GM04503 (cell line): ENCODE measurements at regions not wholly inside any gene's neighbourhood (a gene's known extent, or its start where the extent isn't known, plus 50 kb on each side); places are given as distances from the start of the nearest gene placed in this dataset.
A peak's percentile ranks its signal among the peaks of the same experiment; 100 is the strongest.

Source experiments
- DNase-seq: peaks from one replicate; pipeline ENCODE4 v3.0.0-alpha.2; 2012; ENCODE audit warnings: low read depth

DNA sequence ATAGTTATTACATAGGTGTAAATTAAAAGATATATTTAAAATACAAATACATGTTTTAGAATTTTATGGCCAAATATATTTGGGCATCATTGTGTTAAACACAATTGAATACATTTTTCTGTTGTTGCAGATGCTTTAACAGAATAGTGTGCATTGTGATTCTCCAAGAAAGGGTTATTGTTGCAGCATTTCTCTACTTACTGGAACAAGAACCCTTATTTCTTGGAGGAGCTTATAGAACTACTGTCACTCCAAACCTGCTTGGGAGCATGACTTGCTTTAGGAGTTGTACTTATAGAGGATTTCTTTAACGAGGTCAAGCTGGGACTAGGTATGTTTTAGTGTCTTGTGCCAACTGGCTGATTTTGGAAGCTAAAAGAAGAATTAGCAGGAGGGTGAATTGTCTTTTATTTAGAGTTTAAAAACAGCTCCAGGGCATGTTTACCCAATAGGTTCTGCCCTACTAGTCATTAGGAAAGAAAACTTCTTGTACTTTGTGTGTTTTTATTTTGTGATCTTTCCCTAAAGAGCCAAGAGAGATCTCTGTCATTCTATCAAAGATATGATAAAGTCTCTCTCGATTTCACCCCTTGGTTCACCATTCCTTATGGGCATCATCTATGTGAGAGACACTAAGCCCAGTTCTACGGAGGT, 279.8 kb upstream of the SALL1 start:
- DNase-seq, result no peak

- no peak for DNase-seq
Observed at GRCh38 chr16:51429041-51429440, 278.0 kb upstream of the SALL1 start.

GRCh38 chr16:51427085-51427484, 276.0 kb upstream of the SALL1 start:
- DNase-seq, result no peak

- DNase-seq, result no peak
Observed at GRCh38 chr16:51426276-51426675, 275.2 kb upstream of the SALL1 start.

- DNase-seq, result no peak
Observed at GRCh38 chr16:51420247-51420646, 269.2 kb upstream of the SALL1 start.

GRCh38 chr16:51419768-51420167, 268.7 kb upstream of the SALL1 start:
- no peak for DNase-seq

GRCh38 chr16:51418258-51418657, 267.2 kb upstream of the SALL1 start:
- no peak for DNase-seq

DNA sequence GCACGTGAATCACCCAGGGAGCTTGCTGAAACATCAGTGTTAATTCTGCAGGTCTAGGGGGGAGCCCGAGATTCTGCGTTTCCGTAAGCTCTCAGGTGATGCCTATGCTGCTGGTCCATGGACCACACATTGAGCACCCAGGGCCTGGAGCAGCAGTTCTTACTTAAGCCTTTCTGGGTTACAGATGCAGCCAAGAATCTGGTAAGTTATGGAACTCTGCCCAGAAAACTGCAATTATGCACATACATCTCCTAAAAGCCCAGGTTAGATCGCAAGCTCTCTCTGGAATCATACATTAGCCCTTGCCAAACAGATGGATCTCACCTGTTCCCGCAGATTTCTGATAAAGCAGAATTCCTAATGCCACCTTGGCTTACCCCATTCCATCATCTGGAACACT, 265.9 kb upstream of the SALL1 start:
- DNase-seq, result no peak

- DNase-seq, result no peak
Observed at GRCh38 chr16:51410125-51410524, 259.1 kb upstream of the SALL1 start.

GRCh38 chr16:51409001-51409675, 258.1 kb upstream of the SALL1 start:
- DNase-seq, result no peak

- no peak for DNase-seq
Observed at GRCh38 chr16:51408357-51408756, 257.3 kb upstream of the SALL1 start.

DNA sequence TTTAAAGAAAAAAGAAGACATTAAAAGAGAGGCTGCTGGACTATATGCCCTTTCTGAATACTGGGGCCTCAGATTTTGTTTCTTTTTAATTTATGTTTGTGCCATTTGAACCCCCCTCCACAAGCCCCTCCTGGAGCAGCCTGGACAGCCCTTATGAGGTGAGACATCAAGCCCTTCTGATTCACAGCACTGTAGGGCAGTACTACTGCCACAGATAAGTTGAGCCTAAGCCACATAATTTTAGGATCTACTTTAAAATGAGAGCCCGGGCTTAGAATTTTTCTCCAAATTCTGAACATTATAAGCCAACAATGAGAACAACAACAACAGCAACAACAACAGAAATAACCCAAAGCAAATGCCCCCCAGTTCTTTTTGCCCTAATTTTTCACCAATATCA, 256.9 kb upstream of the SALL1 start:
- no peak for DNase-seq

DNA sequence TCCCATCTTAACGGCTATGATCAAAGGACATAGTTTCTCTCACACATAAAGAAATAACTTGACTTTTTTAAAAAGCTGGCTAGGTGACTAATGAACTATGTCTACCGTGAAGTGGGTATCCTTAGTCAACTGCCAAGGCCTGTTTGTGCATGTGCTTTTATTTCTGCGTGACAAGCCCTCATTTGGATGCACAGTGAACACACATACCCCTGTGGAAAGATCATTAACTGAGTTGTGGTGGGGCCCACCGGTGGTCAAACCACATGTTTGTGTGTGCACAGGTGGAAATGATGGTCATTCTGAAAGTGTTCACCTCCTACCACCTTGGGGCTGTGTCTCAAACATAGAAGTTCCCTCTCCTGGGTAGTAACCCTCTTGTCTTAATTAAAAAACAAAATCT, 256.1 kb upstream of the SALL1 start:
- DNase-seq, result no peak

DNA sequence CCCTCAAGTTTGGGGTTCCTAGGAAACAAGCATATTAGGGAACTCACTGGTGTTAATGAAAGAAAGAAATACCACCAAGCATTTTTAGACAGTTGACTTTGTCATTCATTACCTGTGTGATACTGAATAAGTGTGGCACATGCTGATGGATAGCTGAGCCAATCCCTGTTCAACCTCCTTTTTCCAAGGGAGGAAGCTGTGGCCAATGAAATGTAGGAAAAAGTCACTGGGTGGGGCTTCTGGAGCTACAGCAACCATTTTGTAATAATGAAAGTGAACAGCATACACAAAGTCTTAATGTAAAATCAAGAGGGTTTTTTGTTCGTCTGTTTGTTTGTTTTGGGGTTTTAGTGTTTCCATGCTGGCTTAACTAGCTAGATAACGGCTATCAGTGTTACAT, 254.3 kb upstream of the SALL1 start:
- DNase-seq, result no peak

- DNase-seq, result no peak
Observed at GRCh38 chr16:51404386-51404785, 253.3 kb upstream of the SALL1 start.

DNA sequence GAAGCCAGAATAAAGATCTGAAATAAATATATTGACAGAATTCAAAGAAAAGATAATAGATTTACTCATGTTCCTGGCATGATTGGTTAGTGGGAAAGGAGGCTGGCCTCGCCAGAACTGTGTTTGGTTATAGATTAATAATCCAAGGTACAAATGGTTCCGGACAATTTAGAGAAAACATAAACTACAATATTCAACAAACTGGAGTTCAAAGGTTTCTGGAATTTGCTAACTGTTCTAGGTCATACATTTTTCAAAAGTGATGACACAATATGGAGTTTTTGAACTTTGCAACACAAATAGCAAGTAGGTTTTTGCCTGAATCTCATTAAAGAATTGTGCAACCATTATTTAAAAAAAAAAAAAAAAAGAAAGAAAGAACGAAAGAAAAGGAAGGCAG, 251.7 kb upstream of the SALL1 start:
- DNase-seq, result no peak

GRCh38 chr16:51402298-51402697, 251.2 kb upstream of the SALL1 start:
- no peak for DNase-seq

DNA sequence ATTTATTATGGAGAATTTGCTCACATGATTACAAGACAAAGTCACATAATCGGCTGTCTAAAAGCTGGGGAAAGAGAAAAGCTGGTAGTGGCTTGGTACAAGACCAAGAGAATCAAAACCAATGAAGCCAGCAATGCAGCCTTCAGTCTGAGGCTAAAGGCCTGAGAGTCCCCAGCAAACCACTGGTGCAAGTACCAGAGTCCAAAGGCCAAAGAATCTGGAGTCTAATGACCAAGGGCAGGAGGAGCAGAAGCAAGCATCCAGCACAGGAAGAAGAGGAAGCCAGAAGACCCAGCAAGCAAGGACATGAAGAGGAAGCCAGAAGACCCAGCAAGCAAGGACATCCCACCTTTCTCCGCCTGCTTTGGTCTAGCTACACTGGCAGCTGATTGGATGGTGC, 250.6 kb upstream of the SALL1 start:
- no peak for DNase-seq

DNA sequence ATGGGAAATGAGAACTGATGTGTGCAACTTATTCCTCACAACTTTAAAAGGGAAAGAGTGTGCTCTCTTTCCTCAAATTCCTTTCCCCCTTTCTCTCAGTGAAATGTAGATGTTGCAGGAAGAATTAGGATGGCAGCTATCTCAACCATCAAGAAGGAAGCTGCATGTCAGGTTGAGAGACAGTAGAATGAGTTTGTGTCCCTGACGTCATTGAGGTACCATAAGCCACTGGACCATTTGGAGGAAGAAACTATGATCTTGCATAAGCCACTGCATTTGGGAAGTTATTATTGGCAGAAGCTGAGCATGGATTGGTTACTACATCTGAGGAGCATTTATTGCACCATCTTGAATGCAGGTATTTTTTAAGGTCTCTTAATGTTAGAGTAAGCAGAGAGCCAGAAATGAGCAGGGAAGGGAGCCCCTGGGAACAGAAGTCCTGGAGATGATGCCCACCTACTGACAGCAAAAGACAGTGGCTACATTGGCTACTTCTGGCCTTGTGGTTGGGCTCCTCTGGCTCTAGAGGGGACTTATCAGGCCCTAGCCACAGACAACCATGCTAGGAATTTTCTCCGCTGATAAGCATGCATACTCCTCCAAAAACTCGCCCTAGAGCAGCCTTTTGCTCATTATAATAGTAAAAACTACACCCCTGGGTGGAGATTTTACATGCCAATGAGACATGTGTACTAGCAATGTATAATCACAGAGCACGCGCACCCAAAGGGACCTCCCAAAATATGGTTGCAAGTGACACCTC, 249.0 kb upstream of the SALL1 start:
- DNase-seq, result no peak

DNA sequence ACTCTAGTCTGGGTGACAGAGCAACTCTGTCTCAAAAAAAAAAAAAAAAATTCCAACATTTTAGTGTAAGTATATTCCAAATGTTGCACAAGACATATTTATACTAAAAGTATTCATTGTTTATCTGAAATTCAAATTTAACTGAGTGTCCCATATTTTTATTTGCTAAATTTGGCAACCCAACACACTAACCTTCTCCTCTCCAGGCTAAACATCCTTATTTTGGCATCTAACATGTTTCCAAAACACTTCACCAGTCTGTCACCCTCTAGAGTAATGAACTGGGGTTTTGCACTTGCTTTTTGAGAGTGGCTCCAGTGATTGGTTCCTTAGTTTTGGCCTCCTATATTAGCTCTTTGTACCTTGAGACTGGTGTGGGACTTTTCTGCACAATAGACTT, 243.4 kb upstream of the SALL1 start:
- DNase-seq, result no peak

GRCh38 chr16:51393381-51394005, 242.4 kb upstream of the SALL1 start:
- no peak for DNase-seq

DNA sequence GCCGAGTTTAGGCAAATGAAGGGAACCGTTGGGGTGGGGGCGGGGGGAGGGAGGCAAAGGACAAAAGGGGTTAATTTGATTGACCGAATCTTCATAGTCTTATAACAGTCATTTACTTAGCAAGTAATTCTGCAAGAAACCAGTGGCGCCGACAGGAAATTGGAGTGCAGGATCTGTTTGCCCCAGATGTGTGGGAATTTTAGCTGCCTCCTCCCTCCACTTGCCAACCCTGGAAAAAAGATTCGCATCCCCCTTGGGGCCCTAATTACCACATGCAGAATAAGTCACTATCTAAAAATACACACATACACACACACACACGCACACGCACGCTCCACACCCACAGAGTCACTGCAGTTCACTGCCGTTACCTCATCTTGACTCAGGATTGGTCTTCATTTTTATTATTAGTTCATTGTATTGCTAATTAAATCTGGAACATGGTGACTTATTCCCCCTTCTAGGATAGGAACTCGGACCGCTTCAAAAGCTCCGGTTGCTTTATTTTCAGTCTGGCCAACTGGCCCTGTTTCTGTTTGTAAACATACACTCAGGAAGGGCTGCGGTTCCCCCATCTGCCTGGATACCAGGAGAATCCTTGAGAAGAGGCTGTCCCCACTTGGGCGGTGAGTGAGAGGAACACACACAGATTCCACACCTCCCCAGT, 241.6 kb upstream of the SALL1 start:
- DNase-seq, result peak; percentile 77
